HEK293T (cell line): ENCODE measurements at regions not wholly inside any gene's neighbourhood (a gene's known extent, or its start where the extent isn't known, plus 50 kb on each side); places are given as distances from the start of the nearest gene placed in this dataset.
"Not testable (repeated sequence)": the region's sequence is repeated elsewhere in the genome, so short reads cannot be mapped to it uniquely, and the experiment has no call there.

ENCODE experiments used
- CTCF ChIA-PET: fragments of 350-600 bp; formaldehyde crosslinking; extraction: SDS; loops from one replicate; lab custom pipeline; 2021; ENCODE audit warnings: antibody characterized with exemption, inconsistent platforms; lab: Yijun Ruan, JAX
- POLR2A ChIA-PET: fragments of 350-600 bp; formaldehyde crosslinking; extraction: SDS; loops from one replicate; lab custom pipeline; 2020; ENCODE audit warnings: antibody characterized with exemption, inconsistent platforms; lab: Yijun Ruan, JAX
- DNase-seq: peaks from one replicate; pipeline ENCODE4 v3.0.0; 2012; ENCODE audit warnings: mixed read lengths; ENCODE audit errors: extremely low spot score
- ARNT ChIP-seq: fragments of 450-650 bp; IDR thresholded peaks from 2 replicates; pipeline ENCODE4 v1.6.1; 2017; ENCODE audit warnings: mild to moderate bottlenecking
- BHLHE40 ChIP-seq: fragments of 450-650 bp; IDR thresholded peaks from 2 replicates; pipeline ENCODE4 v1.6.1; 2016; ENCODE audit warnings: mild to moderate bottlenecking, moderate library complexity, borderline replicate concordance
- CTBP1 ChIP-seq: fragments of 450-650 bp; IDR thresholded peaks from 2 replicates; pipeline ENCODE4 v1.6.1; 2016; ENCODE audit warnings: borderline replicate concordance
- ELF4 ChIP-seq: fragments of 450-650 bp; IDR thresholded peaks from 2 replicates; pipeline ENCODE4 v1.6.1; 2017; ENCODE audit warnings: antibody characterized with exemption
- FOXA1 ChIP-seq: fragments of 450-650 bp; IDR thresholded peaks from 2 replicates; pipeline ENCODE4 v1.6.1; 2016; ENCODE audit warnings: mild to moderate bottlenecking
- FOXK2 ChIP-seq: fragments of 450-650 bp; IDR thresholded peaks from 2 replicates; pipeline ENCODE4 v1.6.1; 2016; ENCODE audit warnings: mild to moderate bottlenecking
- FOXM1 ChIP-seq: fragments of 450-650 bp; IDR thresholded peaks from 2 replicates; pipeline ENCODE4 v1.6.1; 2017; ENCODE audit warnings: mild to moderate bottlenecking, borderline replicate concordance
- HDGF ChIP-seq: fragments of 450-650 bp; IDR thresholded peaks from 2 replicates; pipeline ENCODE4 v1.6.1; 2017; ENCODE audit warnings: antibody characterized with exemption, borderline replicate concordance
- L3MBTL2 ChIP-seq: fragments of 450-650 bp; conservative IDR thresholded peaks from 2 replicates; pipeline ENCODE4 v1.6.1; 2016; ENCODE audit warnings: mild to moderate bottlenecking
- LEF1 ChIP-seq: fragments of 450-650 bp; IDR thresholded peaks from 2 replicates; pipeline ENCODE4 v1.6.1; 2017; ENCODE audit warnings: mild to moderate bottlenecking, borderline replicate concordance
- NFRKB ChIP-seq: fragments of 450-650 bp; IDR thresholded peaks from 2 replicates; pipeline ENCODE4 v1.6.1; 2016; ENCODE audit warnings: mild to moderate bottlenecking, moderate library complexity
- PKNOX1 ChIP-seq: fragments of 450-650 bp; IDR thresholded peaks from 2 replicates; pipeline ENCODE4 v1.6.1; 2016
- SP1 ChIP-seq: fragments of 450-650 bp; IDR thresholded peaks from 2 replicates; pipeline ENCODE4 v1.6.1; 2017
- SUZ12 ChIP-seq: fragments of 450-650 bp; IDR thresholded peaks from 2 replicates; pipeline ENCODE4 v1.6.1; 2016; ENCODE audit warnings: mild to moderate bottlenecking
- TARDBP ChIP-seq: fragments of 450-650 bp; IDR thresholded peaks from 2 replicates; pipeline ENCODE4 v1.6.1; 2016
- ZNF384 ChIP-seq: fragments of 450-650 bp; IDR thresholded peaks from 2 replicates; pipeline ENCODE4 v1.6.1; 2016

GRCh38 chrX:130545796-130546195, 144.0 kb downstream of the RBMX2 start:
- POLR2A ChIA-PET: no interaction called here
- DNase-seq: no peak
- TF ChIP-seq ZNF384 (no peak), LEF1 (no peak), PKNOX1 (no peak), BHLHE40 (no peak), FOXA1 (no peak), HDGF (no peak), FOXK2 (no peak), SUZ12 (no peak), ELF4 (no peak), L3MBTL2 (no peak), ARNT (no peak)
- CTCF ChIA-PET: no interaction called here

GRCh38 chrX:130549382-130549781, 147.6 kb downstream of the RBMX2 start:
- DNase-seq, POLR2A ChIA-PET: not testable (repeated sequence)
- CTCF ChIA-PET: interaction anchor here (0.6 to 2.1 kb wide), 3 partner anchors 10 to 83 kb away, joined by 3 to 6 read pairs (median 4); no protein-coding TSS in a partner anchor

- no peak for DNase-seq
- ChIA-PET CTCF (interaction anchor here (1.6 kb wide), 1 partner anchor 25 kb away, joined by 4 read pairs; no protein-coding TSS in a partner anchor), POLR2A (no interaction called here)
- no peak for TF ChIP-seq BHLHE40
- no peak for TF ChIP-seq ARNT
- TF ChIP-seq FOXM1: no peak
- no peak for TF ChIP-seq CTBP1
- no peak for TF ChIP-seq L3MBTL2
- no peak for TF ChIP-seq FOXK2
- TF ChIP-seq SUZ12: no peak
- no peak for TF ChIP-seq PKNOX1
Observed at GRCh38 chrX:130550351-130550750, 148.6 kb downstream of the RBMX2 start.

GRCh38 chrX:130552444-130553073, 150.8 kb downstream of the RBMX2 start:
- no peak for DNase-seq
- POLR2A ChIA-PET: no interaction called here
- CTCF ChIA-PET: no interaction called here
- TF ChIP-seq PKNOX1 (no peak), SUZ12 (no peak), CTBP1 (no peak), L3MBTL2 (no peak), SP1 (no peak), ARNT (no peak), ZNF384 (no peak), HDGF (no peak)

GRCh38 chrX:130555341-130555740, 153.6 kb downstream of the RBMX2 start:
- ChIA-PET CTCF (no interaction called here), POLR2A (no interaction called here)
- DNase-seq: no peak
- TF ChIP-seq TARDBP: no peak
- no peak for TF ChIP-seq BHLHE40

- TF ChIP-seq FOXK2: no peak
- CTCF ChIA-PET: no interaction called here
- POLR2A ChIA-PET: no interaction called here
- no peak for DNase-seq
Observed at GRCh38 chrX:130555757-130556156, 154.0 kb downstream of the RBMX2 start.

- POLR2A ChIA-PET: no interaction called here
- no peak for DNase-seq
- TF ChIP-seq FOXM1: no peak
- TF ChIP-seq NFRKB: no peak
- no peak for TF ChIP-seq ELF4
- TF ChIP-seq FOXA1: no peak
- TF ChIP-seq BHLHE40: no peak
- no peak for TF ChIP-seq SUZ12
- TF ChIP-seq FOXK2: no peak
- no peak for TF ChIP-seq L3MBTL2
- no peak for TF ChIP-seq TARDBP
- TF ChIP-seq ZNF384: no peak
- CTCF ChIA-PET: interaction anchor here (1.1 kb wide), 1 partner anchor 19 kb away, joined by 5 read pairs; no protein-coding TSS in a partner anchor
Observed at GRCh38 chrX:130556951-130557350, 155.2 kb downstream of the RBMX2 start.

GRCh38 chrX:130560544-130560943, 158.8 kb downstream of the RBMX2 start:
- TF ChIP-seq L3MBTL2: no peak
- ChIA-PET POLR2A (no interaction called here), CTCF (interaction anchor here (1.1 kb wide), 1 partner anchor 15 kb away, joined by 9 read pairs; no protein-coding TSS in a partner anchor)
- no peak for DNase-seq
